A549 (cell line): ENCODE measurements at regions not wholly inside any gene's neighbourhood (a gene's known extent, or its start where the extent isn't known, plus 50 kb on each side); places are given as distances from the start of the nearest gene placed in this dataset.

Source experiments
- ATAC-seq, 2 experiments: fragments of 200-7000 bp in 1 of 2; fragments of >200 bp in 1 of 2; cut with Nextera tagmentation in 1 of 2; cut with Tn5 transposase in 1 of 2; 3 replicates each; pipeline versions ENCODE4 v1.8.0 to v1.9.1; 2018 to 2020; ENCODE audit warnings: mild to moderate bottlenecking in 1 of 2, moderate library complexity in 1 of 2
- CTCF ChIA-PET: fragments of 300-600 bp; sonication (Branson Sonifier 250); formaldehyde crosslinking; extraction: SDS; loops from one replicate; lab custom pipeline; 2021; ENCODE audit warnings: antibody characterized with exemption, inconsistent platforms; lab: Yijun Ruan, JAX
- POLR2A ChIA-PET: fragments of 350-600 bp; formaldehyde crosslinking; extraction: SDS; loops from one replicate; lab custom pipeline; 2021; ENCODE audit warnings: antibody characterized with exemption, inconsistent platforms; lab: Yijun Ruan, JAX
- DNase-seq, 2 experiments: peaks; one replicate each; pipeline versions ENCODE4 v3.0.0 to v3.0.0-alpha.2; 2011 to 2016; ENCODE audit warnings: low read depth in 1 of 2, low spot score in 1 of 2
- FAIRE-seq: peaks from 2 replicates; lab custom pipeline; 2011; peaks lifted over from hg19 to GRCh38; lab: Jason Lieb, UNC
- H3K27ac ChIP-seq, 2 experiments: fragments of >200 bp; sonication (Bioruptor Twin); formaldehyde crosslinking; 3 replicates each; pipeline ENCODE4 v1.5.1; 2016 to 2017
- H3K4me1 ChIP-seq: fragments of >200 bp; sonication (Bioruptor Twin); formaldehyde crosslinking; 3 replicates; pipeline ENCODE4 v1.6.1; 2016
- H3K4me2 ChIP-seq: fragments of >200 bp; sonication (Bioruptor Twin); formaldehyde crosslinking; 3 replicates; pipeline ENCODE4 v1.6.1; 2016
- H3K4me3 ChIP-seq: fragments of >200 bp; sonication (Bioruptor Twin); formaldehyde crosslinking; 3 replicates; pipeline ENCODE4 v1.5.1; 2016
- H3K9me3 ChIP-seq: fragments of >200 bp; sonication (Bioruptor Twin); formaldehyde crosslinking; 3 replicates; pipeline ENCODE4 v1.6.1; 2016
- BHLHE40 ChIP-seq: IDR thresholded peaks from 2 replicates; pipeline ENCODE4 v1.6.1; 2012; ENCODE audit warnings: low read depth, low read length, inconsistent platforms
- CHD4 ChIP-seq: fragments of 200-600 bp; sonication (generic); IDR thresholded peaks from 2 replicates; pipeline ENCODE4 v1.6.1; 2016; ENCODE audit warnings: antibody characterized with exemption, mild to moderate bottlenecking, borderline replicate concordance
- EHMT2 ChIP-seq: fragments of 200-600 bp; sonication (generic); IDR thresholded peaks from 2 replicates; pipeline ENCODE4 v1.6.1; 2016; ENCODE audit warnings: antibody characterized with exemption, low read depth, mild to moderate bottlenecking, moderate library complexity
- FOSL2 ChIP-seq, 2 experiments: fragments of 450-650 bp in 1 of 2; fragments of >200 bp in 1 of 2; sonication (Bioruptor Twin) in 1 of 2; formaldehyde crosslinking; IDR thresholded peaks; 2 replicates each; pipeline versions ENCODE4 v1.5.0 to v1.6.1; 2016 to 2020; ENCODE audit warnings: mild to moderate bottlenecking in 1 of 2, moderate library complexity in 1 of 2
- FOXS1 ChIP-seq: fragments of 250-450 bp; sonication (Bioruptor Pico); IDR thresholded peaks from 2 replicates; pipeline ENCODE4 v1.5.0; 2020; ENCODE audit warnings: mild to moderate bottlenecking, moderate library complexity
- HEYL ChIP-seq: fragments of 250-450 bp; sonication (Bioruptor Pico); IDR thresholded peaks from 2 replicates; pipeline ENCODE4 v1.8.0; 2021; ENCODE audit warnings: mild to moderate bottlenecking, moderate library complexity
- HOXA7 ChIP-seq: fragments of 250-450 bp; sonication (Bioruptor Pico); IDR thresholded peaks from 2 replicates; pipeline ENCODE4 v1.5.0; 2020; ENCODE audit warnings: mild to moderate bottlenecking, moderate library complexity
- HOXB13 ChIP-seq: fragments of 250-450 bp; sonication (Bioruptor Pico); IDR thresholded peaks from 2 replicates; pipeline ENCODE4 v1.5.0; 2020; ENCODE audit warnings: low read depth, mild to moderate bottlenecking, moderate library complexity
- HOXB5 ChIP-seq: fragments of 250-450 bp; sonication (Bioruptor Pico); IDR thresholded peaks from 2 replicates; pipeline ENCODE4 v1.5.0; 2020; ENCODE audit warnings: mild to moderate bottlenecking, moderate library complexity
- MAFK ChIP-seq: fragments of 450-650 bp; IDR thresholded peaks from 2 replicates; pipeline ENCODE4 v1.6.1; 2014; ENCODE audit not compliant: partially characterized antibody
- NR3C1 ChIP-seq: fragments of >200 bp; sonication (Bioruptor Twin); formaldehyde crosslinking; IDR thresholded peaks from 3 replicates; pipeline ENCODE4 v1.6.1; 2017
- POLR2A ChIP-seq: IDR thresholded peaks from 2 replicates; pipeline ENCODE4 v1.6.1; 2012; ENCODE audit warnings: mild to moderate bottlenecking, low read length
- RAD21 ChIP-seq, 2 experiments: fragments of >200 bp in 1 of 2; sonication (Bioruptor Twin) in 1 of 2; formaldehyde crosslinking in 1 of 2; IDR thresholded peaks in 1 of 2; conservative IDR thresholded peaks in 1 of 2; 2 replicates in 1 of 2; 3 replicates in 1 of 2; pipeline ENCODE4 v1.6.1; 2012 to 2018; ENCODE audit warnings: inconsistent platforms in 1 of 2
- SMC3 ChIP-seq: fragments of >200 bp; sonication (Bioruptor Twin); formaldehyde crosslinking; IDR thresholded peaks from 3 replicates; pipeline ENCODE4 v1.6.1; 2018; ENCODE audit warnings: inconsistent platforms
- SREBF2 ChIP-seq: fragments of 450-650 bp; IDR thresholded peaks from 2 replicates; pipeline ENCODE4 v1.6.1; 2014; ENCODE audit warnings: mild to moderate bottlenecking, moderate library complexity
- ZC3H11A ChIP-seq: fragments of 450-650 bp; IDR thresholded peaks from 2 replicates; pipeline ENCODE4 v1.6.1; 2014; ENCODE audit warnings: antibody characterized with exemption, mild to moderate bottlenecking
- WGBS: methylation state at CpG from one replicate; pipeline ENCODE4 v1.1.6; 2017; ENCODE audit errors: missing lambda C conversion rate; 5-methylcytosine and 5-hydroxymethylcytosine counted together
- TF ChIP-seq, protein P1 (sequence below): fragments of >200 bp; sonication (Bioruptor Twin); formaldehyde crosslinking; IDR thresholded peaks from 3 replicates; pipeline ENCODE4 v1.5.1; 2016
- TF ChIP-seq, protein P2 (sequence below): fragments of >200 bp; sonication (Bioruptor Twin); formaldehyde crosslinking; IDR thresholded peaks from 3 replicates; pipeline ENCODE4 v1.6.1; 2016

DNA sequence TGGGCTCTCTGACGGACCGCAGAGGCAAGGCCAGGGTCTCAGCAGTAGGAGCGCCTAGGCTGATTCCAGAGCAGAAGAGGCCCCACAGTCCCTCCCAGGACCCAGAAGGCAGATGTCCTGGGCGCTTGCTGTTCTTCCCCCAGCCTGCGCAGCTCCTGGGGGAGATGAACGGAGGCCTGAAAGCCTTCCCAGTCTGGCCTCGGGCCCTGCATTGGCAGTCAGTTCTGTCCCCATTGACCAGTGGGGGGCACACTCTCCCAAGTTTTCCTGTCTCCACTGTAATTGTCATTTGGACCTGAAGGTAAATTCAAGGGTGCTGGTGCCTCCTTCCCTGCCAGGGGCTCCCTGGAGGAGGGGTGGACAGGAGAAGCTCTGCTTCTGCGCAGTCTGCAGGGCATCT lies 345.7 kb downstream of the CYP26B1 start:
- TF ChIP-seq RAD21 (conservative IDR thresholded peaks at IDR 0.05 in 1 of 2, IDR thresholded peaks at IDR 0.05 in 1 of 2) (peak; percentile 75 to 84), CHD4 (no peak), MAFK (no peak), SMC3 (peak; percentile 72)
- TF ChIP-seq, protein P1, sequence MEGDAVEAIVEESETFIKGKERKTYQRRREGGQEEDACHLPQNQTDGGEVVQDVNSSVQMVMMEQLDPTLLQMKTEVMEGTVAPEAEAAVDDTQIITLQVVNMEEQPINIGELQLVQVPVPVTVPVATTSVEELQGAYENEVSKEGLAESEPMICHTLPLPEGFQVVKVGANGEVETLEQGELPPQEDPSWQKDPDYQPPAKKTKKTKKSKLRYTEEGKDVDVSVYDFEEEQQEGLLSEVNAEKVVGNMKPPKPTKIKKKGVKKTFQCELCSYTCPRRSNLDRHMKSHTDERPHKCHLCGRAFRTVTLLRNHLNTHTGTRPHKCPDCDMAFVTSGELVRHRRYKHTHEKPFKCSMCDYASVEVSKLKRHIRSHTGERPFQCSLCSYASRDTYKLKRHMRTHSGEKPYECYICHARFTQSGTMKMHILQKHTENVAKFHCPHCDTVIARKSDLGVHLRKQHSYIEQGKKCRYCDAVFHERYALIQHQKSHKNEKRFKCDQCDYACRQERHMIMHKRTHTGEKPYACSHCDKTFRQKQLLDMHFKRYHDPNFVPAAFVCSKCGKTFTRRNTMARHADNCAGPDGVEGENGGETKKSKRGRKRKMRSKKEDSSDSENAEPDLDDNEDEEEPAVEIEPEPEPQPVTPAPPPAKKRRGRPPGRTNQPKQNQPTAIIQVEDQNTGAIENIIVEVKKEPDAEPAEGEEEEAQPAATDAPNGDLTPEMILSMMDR: peak; percentile 59
- Histone ChIP-seq H3K4me1 (no peaks in the 10 kb centered on the region), H3K4me3 (no peak overlapping the region), H3K9me3 (no peaks in the 10 kb centered on the region), H3K27ac (no peak overlapping the region), H3K4me2 (no peak overlapping the region)
- 44% methylated on average over 6 of the region's 8 CpGs for WGBS
- ChIA-PET POLR2A (no interaction called here), CTCF (interaction anchor here (0.6 to 13.5 kb wide), 30 partner anchors 8 to 945 kb away, joined by 3 to 222 read pairs (median 4); partner anchors contain the start of gene CYP26B1)
- ATAC-seq: peak; percentile 33 to 79; a peak in 3 of 6 replicates
- FAIRE-seq: no peak
- peak; percentile 44 to 58 for DNase-seq

DNA sequence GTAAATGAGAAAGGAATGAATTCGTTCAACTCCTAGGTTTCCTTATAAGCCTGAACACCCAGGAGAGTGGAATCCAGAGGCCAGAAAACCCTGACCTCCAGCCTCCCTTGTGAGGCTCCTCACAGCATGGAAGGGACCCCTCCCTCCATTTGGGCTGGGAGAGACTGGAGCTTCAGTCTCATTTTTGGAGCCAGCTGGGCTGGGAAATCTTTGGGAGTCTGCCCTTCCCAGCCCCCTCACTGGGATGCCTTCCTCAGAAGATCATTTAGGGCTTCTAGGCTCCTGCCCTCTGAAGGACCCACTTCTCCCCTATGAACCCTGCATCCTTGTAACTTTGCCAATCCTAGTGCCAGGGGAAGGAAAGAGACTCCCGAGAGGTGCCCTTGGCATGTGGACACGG lies 346.1 kb downstream of the CYP26B1 start:
- POLR2A ChIA-PET: no interaction called here
- Histone ChIP-seq H3K4me1 (no peaks in the 10 kb centered on the region; the same call in 2 of the 3 replicates), H3K9me3 (no peaks in the 10 kb centered on the region), H3K4me2 (no peak overlapping the region), H3K4me3 (no peak overlapping the region)
- no peak for TF ChIP-seq HEYL (CRISPR knock-in tag)
- TF ChIP-seq NR3C1: no peak
- TF ChIP-seq, all 56 proteins: peak for 0
- CTCF ChIA-PET: interaction anchor here (0.6 to 13.5 kb wide), 25 partner anchors 7 to 945 kb away, joined by 3 to 222 read pairs (median 4); partner anchors contain the start of gene CYP26B1
- 78% methylated on average over 3 of the region's 3 CpGs for WGBS
- H3K27ac ChIP-seq: no peak overlapping the region
- FAIRE-seq (no peak), ATAC-seq (no peak), DNase-seq (no peak)

DNA sequence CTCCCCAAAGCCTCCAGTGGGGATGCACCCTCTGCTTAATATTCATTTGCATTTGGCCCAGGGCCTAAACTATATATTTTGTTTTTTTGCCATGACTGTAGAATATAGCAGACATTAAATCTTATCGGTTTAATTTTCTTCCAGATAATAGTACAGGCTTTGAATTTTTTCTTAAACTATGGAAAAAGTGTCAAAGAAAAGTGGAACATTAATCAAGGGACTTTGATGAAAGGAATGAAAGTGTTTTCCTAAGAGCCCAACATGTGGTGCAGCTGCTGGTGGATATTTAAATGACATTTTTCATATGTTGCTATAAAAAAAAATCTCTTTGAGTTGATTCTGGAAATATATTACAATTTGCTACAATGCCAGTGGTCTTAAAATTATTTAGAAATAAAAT lies 346.8 kb downstream of the CYP26B1 start:
- peaks cover 6% of the 10 kb centered on the region for H3K4me1 ChIP-seq
- CTCF ChIA-PET: interaction anchor here (0.5 to 13.5 kb wide), 19 partner anchors 11 to 945 kb away, joined by 3 to 222 read pairs (median 5); partner anchors contain the start of gene CYP26B1
- POLR2A ChIA-PET: no interaction called here
- no peak for TF ChIP-seq EHMT2
- no peak for TF ChIP-seq FOSL2 (IDR thresholded peaks at IDR 0.05)
- no peak for TF ChIP-seq FOSL2 (CRISPR knock-in tag; IDR thresholded peaks at IDR 0.05)
- no peak for TF ChIP-seq HOXB13 (CRISPR knock-in tag)
- TF ChIP-seq, protein P2, sequence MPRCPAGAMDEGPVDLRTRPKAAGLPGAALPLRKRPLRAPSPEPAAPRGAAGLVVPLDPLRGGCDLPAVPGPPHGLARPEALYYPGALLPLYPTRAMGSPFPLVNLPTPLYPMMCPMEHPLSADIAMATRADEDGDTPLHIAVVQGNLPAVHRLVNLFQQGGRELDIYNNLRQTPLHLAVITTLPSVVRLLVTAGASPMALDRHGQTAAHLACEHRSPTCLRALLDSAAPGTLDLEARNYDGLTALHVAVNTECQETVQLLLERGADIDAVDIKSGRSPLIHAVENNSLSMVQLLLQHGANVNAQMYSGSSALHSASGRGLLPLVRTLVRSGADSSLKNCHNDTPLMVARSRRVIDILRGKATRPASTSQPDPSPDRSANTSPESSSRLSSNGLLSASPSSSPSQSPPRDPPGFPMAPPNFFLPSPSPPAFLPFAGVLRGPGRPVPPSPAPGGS: no peak
- no peak for TF ChIP-seq HOXB5 (CRISPR knock-in tag)
- TF ChIP-seq HOXA7 (CRISPR knock-in tag): no peak
- TF ChIP-seq BHLHE40: no peak
- TF ChIP-seq FOXS1: no peak
- TF ChIP-seq POLR2A: no peak
- TF ChIP-seq SREBF2: no peak
- no peak for TF ChIP-seq ZC3H11A
- TF ChIP-seq SMC3: no peak
- TF ChIP-seq, all 56 proteins: peak for 0
- Histone ChIP-seq H3K4me2 (no peak overlapping the region), H3K4me3 (no peak overlapping the region), H3K27ac (no peak overlapping the region), H3K9me3 (no peaks in the 10 kb centered on the region)
- DNase-seq: no peak
- ATAC-seq: no peak
- WGBS: 71% methylated on average over 1 of the region's 1 CpG
- no peak for FAIRE-seq
